Activated CD8-positive, alpha-beta memory T cell treated with anti-CD3 and anti-CD28 coated beads, Interleukin-2, amount 50 U/mL, for 24 hours (primary cell): ENCODE measurements at regions not wholly inside any gene's neighbourhood (a gene's known extent, or its start where the extent isn't known, plus 50 kb on each side); places are given as distances from the start of the nearest gene placed in this dataset.

Experiments used
- DNase-seq: peaks from one replicate; pipeline ENCODE4 v3.0.0-alpha.2; 2020; ENCODE audit errors: extremely low read depth

GRCh38 chr3:194769020-194769643 lies 83.4 kb downstream of the FAM43A start:
- peak; percentile 75 for DNase-seq

GRCh38 chr3:194772241-194773000 lies 86.7 kb downstream of the FAM43A start:
- no peak for DNase-seq

GRCh38 chr3:194773216-194773615 lies 87.5 kb downstream of the FAM43A start:
- no peak for DNase-seq

- DNase-seq: no peak
Measured at GRCh38 chr3:194773771-194774455, 88.2 kb downstream of the FAM43A start.

GRCh38 chr3:194775266-194775665 lies 89.6 kb downstream of the FAM43A start:
- DNase-seq: no peak

GRCh38 chr3:194775731-194776130 lies 90.0 kb downstream of the FAM43A start:
- no peak for DNase-seq

GRCh38 chr3:194777729-194778128 lies 92.0 kb downstream of the FAM43A start:
- DNase-seq: no peak

GRCh38 chr3:194779729-194780224 lies 94.1 kb downstream of the FAM43A start:
- no peak for DNase-seq

- no peak for DNase-seq
Measured at GRCh38 chr3:194780706-194781105, 95.0 kb downstream of the FAM43A start.

- DNase-seq: no peak
Measured at GRCh38 chr3:194781617-194782016, 95.9 kb downstream of the FAM43A start.

GRCh38 chr3:194782698-194783404 lies 97.2 kb downstream of the FAM43A start:
- DNase-seq: no peak

- DNase-seq: no peak
Measured at GRCh38 chr3:194784361-194784760, 98.7 kb downstream of the FAM43A start.

GRCh38 chr3:194785315-194785714 lies 99.6 kb downstream of the FAM43A start:
- no peak for DNase-seq

- no peak for DNase-seq
Measured at GRCh38 chr3:194787072-194787471, 101.4 kb downstream of the FAM43A start.

GRCh38 chr3:194787650-194788049 lies 102.0 kb downstream of the FAM43A start:
- DNase-seq: no peak

GRCh38 chr3:194792368-194792767 lies 106.7 kb downstream of the FAM43A start:
- no peak for DNase-seq

- no peak for DNase-seq
Measured at GRCh38 chr3:194797555-194798250, 112.0 kb downstream of the FAM43A start.

GRCh38 chr3:194798486-194798885 lies 112.8 kb downstream of the FAM43A start:
- DNase-seq: no peak

- DNase-seq: no peak
Measured at GRCh38 chr3:194800002-194800401, 114.3 kb downstream of the FAM43A start.

- no peak for DNase-seq
Measured at GRCh38 chr3:194801461-194802432, 116.1 kb downstream of the FAM43A start.
